ENCODE measurements at regions not wholly inside any gene's neighbourhood (a gene's known extent, or its start where the extent isn't known, plus 50 kb on each side); places are given as distances from the start of the nearest gene placed in this dataset.

- TF ChIP-seq CTCF (conservative IDR thresholded peaks at IDR 0.05 in 1 of 2, IDR thresholded peaks at IDR 0.05 in 1 of 2; ENCODE audit: extremely low read depth in 1 of 2, insufficient read depth in 1 of 2, low read depth in 1 of 2, low read length in 2 of 2) (no peak), EZH2 (IDR thresholded peaks at IDR 0.05; ENCODE audit: borderline replicate concordance, low read length) (no peak)
Observed at GRCh38 chr3:74304424-74304823, 310.0 kb downstream of the CNTN3 start.
